ENCODE measurements at regions not wholly inside any gene's neighbourhood (a gene's known extent, or its start where the extent isn't known, plus 50 kb on each side); places are given as distances from the start of the nearest gene placed in this dataset.

GRCh38 chr5:44632344-44632743 lies 176.4 kb upstream of the MRPS30 start:
- H3K27me3 Mint-ChIP-seq (ENCODE audit: low read depth), result peaks cover 5% of the 10 kb centered on the region
- no peak for DNase-seq (ENCODE audit: low spot score)
- no peaks in the 10 kb centered on the region for H3K9me3 Mint-ChIP-seq (ENCODE audit: low read depth)

GRCh38 chr5:44626846-44627245 lies 181.9 kb upstream of the MRPS30 start:
- Mint-ChIP-seq H3K4me3 (ENCODE audit: unreplicated experiment) (no peak overlapping the region), H3K9me3 (ENCODE audit: low read depth) (peaks cover 4% of the 10 kb centered on the region), H3K4me1 (ENCODE audit: low read depth) (no peaks in the 10 kb centered on the region), H3K27me3 (ENCODE audit: low read depth) (peaks cover 3% of the 10 kb centered on the region), H3K27ac (ENCODE audit: unreplicated experiment) (no peak overlapping the region), H3K36me3 (ENCODE audit: low read depth) (no peaks in the 10 kb centered on the region)
- no peak for DNase-seq (ENCODE audit: low spot score)
- TF ChIP-seq, protein P1, sequence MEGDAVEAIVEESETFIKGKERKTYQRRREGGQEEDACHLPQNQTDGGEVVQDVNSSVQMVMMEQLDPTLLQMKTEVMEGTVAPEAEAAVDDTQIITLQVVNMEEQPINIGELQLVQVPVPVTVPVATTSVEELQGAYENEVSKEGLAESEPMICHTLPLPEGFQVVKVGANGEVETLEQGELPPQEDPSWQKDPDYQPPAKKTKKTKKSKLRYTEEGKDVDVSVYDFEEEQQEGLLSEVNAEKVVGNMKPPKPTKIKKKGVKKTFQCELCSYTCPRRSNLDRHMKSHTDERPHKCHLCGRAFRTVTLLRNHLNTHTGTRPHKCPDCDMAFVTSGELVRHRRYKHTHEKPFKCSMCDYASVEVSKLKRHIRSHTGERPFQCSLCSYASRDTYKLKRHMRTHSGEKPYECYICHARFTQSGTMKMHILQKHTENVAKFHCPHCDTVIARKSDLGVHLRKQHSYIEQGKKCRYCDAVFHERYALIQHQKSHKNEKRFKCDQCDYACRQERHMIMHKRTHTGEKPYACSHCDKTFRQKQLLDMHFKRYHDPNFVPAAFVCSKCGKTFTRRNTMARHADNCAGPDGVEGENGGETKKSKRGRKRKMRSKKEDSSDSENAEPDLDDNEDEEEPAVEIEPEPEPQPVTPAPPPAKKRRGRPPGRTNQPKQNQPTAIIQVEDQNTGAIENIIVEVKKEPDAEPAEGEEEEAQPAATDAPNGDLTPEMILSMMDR (IDR thresholded peaks at IDR 0.05), result no peak

More at GRCh38 chr5:44632344-44632743, 176.4 kb upstream of the MRPS30 start:
- Mint-ChIP-seq H3K27ac (ENCODE audit: unreplicated experiment) (no peak overlapping the region), H3K4me3 (ENCODE audit: unreplicated experiment) (no peak overlapping the region), H3K36me3 (ENCODE audit: low read depth) (no peaks in the 10 kb centered on the region), H3K4me1 (ENCODE audit: low read depth) (no peaks in the 10 kb centered on the region)
- TF ChIP-seq, protein P1 (IDR thresholded peaks at IDR 0.05), result no peak

- Mint-ChIP-seq H3K27me3 (ENCODE audit: low read depth) (no peaks in the 10 kb centered on the region), H3K9me3 (ENCODE audit: low read depth) (peaks cover 4% of the 10 kb centered on the region), H3K27ac (ENCODE audit: unreplicated experiment) (no peak overlapping the region), H3K4me3 (ENCODE audit: unreplicated experiment) (no peak overlapping the region), H3K4me1 (ENCODE audit: low read depth) (no peaks in the 10 kb centered on the region), H3K36me3 (ENCODE audit: low read depth) (no peaks in the 10 kb centered on the region)
- TF ChIP-seq, protein P1 (IDR thresholded peaks at IDR 0.05), result no peak
- DNase-seq (ENCODE audit: low spot score), result no peak
Measured at GRCh38 chr5:44622331-44622730, 186.4 kb upstream of the MRPS30 start.

- H3K27me3 Mint-ChIP-seq (ENCODE audit: low read depth), result peaks cover 2% of the 10 kb centered on the region
- no peak for DNase-seq (ENCODE audit: low spot score)
Measured at GRCh38 chr5:44619875-44620610, 188.7 kb upstream of the MRPS30 start.

GRCh38 chr5:44614845-44615244 lies 193.9 kb upstream of the MRPS30 start:
- no peak for DNase-seq (ENCODE audit: low spot score)
- no peaks in the 10 kb centered on the region for H3K4me1 Mint-ChIP-seq (ENCODE audit: low read depth)
- H3K27ac Mint-ChIP-seq (ENCODE audit: unreplicated experiment), result no peak overlapping the region
- H3K9me3 Mint-ChIP-seq (ENCODE audit: low read depth), result no peaks in the 10 kb centered on the region
- no peak overlapping the region for H3K4me3 Mint-ChIP-seq (ENCODE audit: unreplicated experiment)
- TF ChIP-seq, protein P1 (IDR thresholded peaks at IDR 0.05), result no peak
- peaks cover 2% of the 10 kb centered on the region for H3K27me3 Mint-ChIP-seq (ENCODE audit: low read depth)
- no peaks in the 10 kb centered on the region for H3K36me3 Mint-ChIP-seq (ENCODE audit: low read depth)

More at GRCh38 chr5:44619875-44620610, 188.7 kb upstream of the MRPS30 start:
- H3K4me1 Mint-ChIP-seq (ENCODE audit: low read depth), result no peaks in the 10 kb centered on the region
- no peak overlapping the region for H3K27ac Mint-ChIP-seq (ENCODE audit: unreplicated experiment)
- no peaks in the 10 kb centered on the region for H3K36me3 Mint-ChIP-seq (ENCODE audit: low read depth)
- no peak overlapping the region for H3K4me3 Mint-ChIP-seq (ENCODE audit: unreplicated experiment)
- TF ChIP-seq, protein P1 (IDR thresholded peaks at IDR 0.05), result no peak
- peaks cover 4% of the 10 kb centered on the region for H3K9me3 Mint-ChIP-seq (ENCODE audit: low read depth)
